NCI-H2081 treated with DMSO at 0.1 percent for 48 hours (cell line): ENCODE measurements at regions not wholly inside any gene's neighbourhood (a gene's known extent, or its start where the extent isn't known, plus 50 kb on each side); places are given as distances from the start of the nearest gene placed in this dataset.
A peak's percentile ranks its signal among the peaks of the same experiment; 100 is the strongest.

Source experiments
- DNase-seq: peaks from one replicate; lab custom pipeline; 2025; lab: John Stamatoyannopoulos, UW

DNA sequence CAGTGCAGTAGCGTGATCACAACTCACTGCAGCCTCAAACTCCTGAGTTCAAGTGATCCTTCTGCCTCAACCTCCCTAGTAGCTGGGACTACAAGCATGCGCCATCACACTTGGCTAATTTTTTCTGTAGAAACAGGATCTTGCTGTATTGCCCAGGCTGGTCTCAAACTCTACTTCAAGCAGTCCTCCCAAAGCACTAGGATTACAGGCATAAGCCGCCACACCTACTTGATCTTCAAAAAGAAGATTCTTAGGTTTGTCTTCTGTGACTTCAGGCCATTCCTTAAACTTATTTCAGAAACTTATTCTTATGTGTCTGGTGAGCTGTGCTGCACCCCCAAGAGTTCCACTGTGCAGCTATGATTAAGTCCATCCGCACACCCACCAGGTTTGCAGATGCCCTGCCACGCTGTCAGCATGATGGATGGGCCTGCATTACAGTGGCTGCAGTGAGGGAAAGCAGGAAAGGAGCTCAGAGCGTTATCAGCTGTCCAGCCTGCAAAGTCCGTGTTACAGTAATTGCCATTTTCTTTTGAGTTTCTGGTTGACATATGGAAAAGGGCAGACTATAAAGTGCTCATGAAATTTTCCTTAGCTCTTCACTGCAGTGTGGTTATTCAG is 146.6 kb downstream of the AASDH start:
- no peak for DNase-seq

DNA sequence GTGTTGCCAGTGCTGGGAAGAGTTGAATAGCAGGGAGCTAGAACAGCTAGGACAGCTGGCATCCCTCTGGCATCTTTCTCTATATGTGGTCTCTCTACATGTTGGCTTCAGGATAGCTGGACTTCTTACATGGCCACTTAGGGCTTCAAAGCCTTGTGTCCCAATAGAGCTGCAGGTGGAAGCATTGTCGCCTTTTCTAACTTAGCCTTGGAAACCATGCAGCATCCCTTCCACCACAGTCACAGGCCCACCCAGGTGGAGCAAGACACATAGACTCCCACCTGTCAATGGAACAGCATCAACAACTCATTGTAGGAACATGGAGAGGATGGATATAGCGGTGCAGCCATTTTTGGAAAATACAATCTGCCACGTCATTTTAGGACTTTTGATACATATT is 149.0 kb downstream of the AASDH start:
- no peak for DNase-seq

DNA sequence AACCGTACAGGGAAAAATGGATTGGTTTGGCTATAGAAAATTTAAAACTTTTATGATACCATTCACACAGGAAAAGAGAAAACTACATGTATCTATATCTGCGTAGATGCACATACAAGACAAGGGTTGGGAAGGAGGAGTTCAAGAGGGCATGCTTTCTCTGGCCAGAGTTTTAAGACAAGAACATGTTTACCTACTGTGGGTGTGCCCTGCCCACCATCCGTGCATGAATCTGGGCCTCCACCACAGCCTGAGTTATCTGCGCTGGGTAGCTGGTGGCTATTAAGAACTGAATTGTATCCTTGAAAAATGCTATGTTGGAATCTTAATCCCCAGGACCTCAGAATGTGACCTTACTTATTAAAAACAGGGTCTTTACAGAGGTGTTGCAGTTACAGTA is 151.6 kb downstream of the AASDH start:
- DNase-seq: no peak

DNA sequence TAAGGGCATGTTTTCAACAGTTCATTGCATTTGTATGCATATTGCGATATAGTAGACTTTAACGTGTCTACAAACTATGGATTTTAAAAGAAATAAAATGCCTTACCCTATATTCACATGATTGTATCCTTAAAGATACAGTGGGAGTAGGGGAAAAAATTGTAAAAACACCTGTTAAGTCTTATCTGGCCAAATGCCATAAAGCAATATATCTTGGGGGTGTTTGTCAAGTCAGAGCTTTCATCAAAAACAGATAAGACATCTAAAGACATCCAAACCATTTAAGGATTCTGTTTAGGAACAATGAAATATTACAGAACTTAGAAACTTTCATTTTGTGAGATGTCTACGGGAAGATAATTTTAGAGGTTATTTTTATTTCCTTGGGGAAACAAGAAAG is 152.3 kb downstream of the AASDH start:
- no peak for DNase-seq

DNA sequence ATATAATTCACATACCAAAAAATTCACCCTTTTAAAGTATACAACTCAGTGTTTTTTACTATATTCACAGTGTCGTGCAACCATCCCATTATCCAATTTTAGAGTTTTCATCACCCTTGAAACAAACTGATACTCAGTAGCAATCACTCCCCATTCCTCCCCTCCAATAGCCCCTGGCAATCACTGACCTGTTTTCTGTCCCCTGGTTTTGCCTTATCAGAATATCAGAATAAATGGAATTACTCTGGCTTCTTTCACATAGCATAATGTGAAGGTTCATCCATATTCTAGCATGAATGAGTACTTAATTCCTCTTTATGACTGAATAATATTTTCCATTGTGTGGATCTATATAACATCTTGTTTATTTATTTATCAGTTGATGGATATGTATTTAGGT is 153.2 kb downstream of the AASDH start:
- DNase-seq: no peak

DNA sequence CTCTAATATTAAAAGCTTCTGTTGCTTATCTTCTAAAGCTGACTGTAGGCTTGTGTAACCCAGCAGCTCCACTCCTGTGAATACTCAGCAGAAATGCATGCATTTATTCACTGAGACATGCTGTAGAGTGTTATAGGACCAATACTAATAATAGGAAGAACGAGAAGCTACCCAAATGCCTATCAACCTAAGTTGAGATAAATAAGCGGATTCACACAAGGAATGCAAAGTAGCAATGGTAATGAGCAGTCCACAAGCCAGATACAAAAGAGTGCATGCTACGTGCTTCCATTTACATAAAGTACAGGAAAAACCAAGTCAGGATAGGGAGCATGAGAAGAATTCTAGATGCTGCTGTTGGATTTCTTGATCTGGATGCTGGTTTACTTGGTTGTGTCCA is 155.9 kb downstream of the AASDH start:
- DNase-seq: no peak

DNA sequence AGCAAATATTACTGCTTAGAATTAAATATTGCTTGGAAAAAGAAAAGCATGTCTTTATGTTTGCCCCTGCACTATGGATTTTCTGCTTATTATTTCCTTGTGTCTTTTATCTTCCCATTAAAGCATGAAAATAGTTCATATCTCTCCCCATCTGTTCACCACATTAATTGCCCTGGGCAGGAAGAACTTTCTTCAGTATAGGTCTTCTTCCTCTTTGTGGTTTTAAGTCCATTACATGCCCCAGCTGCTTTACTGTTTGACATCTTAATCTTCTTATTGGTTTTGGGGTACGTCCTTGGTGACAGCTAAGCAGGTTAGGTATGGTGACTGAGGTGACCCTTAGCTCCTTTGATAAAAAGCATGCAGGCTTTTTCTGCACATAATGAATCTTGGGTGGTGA is 157.3 kb downstream of the AASDH start:
- no peak for DNase-seq

DNA sequence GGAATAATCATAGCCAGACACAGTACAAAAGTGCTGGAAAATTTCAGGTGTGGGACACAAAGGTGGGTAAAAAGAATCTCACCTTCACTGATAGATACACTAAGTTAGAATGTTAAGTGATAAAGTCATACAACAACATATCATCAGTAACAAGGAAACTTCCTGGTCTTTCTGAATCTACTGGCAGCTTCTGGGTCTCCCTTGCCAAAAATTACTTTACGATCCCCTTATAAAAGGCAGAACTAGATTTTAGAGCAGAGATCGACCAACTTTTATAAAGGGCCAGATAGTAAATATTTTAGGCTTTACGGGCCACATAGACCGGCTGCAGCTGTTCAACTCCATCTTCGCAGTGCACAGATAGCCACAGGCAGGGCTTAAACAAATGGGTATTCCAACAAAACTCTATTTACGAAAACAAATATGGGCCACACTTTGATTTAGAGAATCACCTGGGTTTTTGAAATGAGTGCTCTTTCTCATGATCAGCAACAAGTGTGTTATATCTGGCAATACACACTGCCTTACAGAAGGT is 159.9 kb downstream of the AASDH start:
- DNase-seq: no peak

DNA sequence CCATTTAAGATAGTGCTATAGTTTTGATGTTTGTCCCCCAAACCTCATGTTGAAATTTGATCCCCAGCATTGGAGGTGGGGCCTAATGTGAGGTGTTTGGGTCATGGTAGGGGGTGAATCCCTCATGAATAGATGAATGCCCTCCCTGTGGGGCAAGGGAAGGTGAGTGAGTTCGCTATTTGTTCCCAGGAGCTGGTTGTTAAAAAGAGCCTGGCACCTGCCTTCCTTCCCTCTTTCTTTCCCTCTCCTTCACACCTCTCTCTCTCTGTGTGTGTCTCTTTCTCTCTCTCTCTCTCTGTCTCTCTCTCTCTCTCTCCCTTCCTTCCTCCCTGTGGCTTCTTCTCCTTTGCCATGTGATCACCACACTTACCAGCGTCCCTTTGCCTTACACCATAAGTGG is 160.7 kb downstream of the AASDH start:
- DNase-seq: no peak

DNA sequence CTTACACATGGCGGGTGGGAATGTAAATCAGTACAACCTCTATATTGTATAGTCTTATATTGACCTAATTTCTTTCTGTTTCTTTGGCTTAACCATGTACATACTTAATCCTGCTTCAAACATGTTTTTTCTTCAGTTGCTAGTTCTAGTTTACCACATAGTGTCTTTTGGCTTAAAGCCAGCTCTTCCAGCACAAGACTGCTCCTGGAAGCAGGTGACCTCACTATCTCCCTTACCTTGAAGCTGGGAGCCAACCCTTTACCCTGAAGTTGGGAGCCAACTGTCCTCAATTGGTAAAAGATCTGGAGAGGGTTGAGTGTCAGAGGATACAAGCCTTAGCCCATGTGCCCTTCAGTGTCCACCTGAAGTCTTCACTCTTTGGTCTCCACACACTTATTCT is 162.7 kb downstream of the AASDH start:
- DNase-seq: no peak

DNA sequence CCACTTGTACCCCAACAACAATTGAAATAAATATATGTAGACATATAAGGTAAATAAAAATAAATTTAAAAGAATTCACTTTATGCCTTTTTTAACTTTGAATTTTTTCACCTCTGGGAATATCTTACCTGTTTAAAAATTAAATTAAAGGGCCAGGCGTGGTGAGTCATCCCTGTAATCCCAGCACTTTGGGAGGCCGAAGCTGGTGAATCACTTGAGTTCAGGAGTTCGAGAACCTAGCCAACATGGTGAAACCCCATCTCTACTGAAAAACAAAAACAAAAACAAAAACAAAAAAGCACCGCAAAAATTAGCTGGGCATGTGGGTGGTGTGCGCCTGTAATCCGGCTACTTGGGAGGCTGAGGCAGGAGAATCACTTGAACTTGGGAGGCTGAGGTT is 164.8 kb downstream of the AASDH start:
- no peak for DNase-seq

DNA sequence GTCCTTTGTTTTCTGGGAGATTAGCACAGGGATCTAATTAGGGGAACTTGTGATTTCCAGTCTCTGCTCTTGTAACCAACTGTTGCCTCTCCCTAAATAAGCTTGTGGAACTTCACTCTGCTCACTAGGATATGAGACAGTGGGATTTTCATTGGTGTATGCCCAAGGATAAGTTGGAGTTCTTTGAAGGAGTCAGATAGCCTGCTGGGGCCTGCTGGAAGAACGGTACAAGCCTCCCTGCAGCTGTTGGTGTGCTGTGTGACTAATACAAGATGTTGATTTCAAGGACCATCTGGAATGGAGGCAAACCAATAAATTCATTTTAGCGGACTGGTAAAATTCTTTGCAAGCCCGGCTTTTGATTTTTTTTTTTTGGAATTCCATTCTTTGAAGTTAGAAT is 167.0 kb downstream of the AASDH start:
- no peak for DNase-seq

DNA sequence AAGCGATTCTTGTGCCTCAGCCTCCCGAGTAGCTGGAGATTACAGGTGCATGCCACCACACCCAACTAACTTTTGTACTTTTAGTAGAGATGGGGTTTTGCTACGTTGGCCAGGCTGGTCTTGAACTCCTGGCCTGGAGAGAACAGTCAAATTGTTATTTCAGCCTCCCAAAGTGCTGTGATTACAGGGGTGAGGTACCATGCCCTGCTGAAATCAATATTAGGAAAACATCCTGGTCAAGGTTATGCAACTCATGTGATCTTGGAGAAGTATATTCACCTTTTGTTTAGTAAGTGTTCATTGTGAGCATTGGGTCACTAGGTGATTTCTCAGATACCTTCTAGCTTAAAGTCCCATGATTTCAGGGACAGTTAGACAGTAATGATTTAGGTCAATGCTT is 167.8 kb downstream of the AASDH start:
- DNase-seq: no peak

DNA sequence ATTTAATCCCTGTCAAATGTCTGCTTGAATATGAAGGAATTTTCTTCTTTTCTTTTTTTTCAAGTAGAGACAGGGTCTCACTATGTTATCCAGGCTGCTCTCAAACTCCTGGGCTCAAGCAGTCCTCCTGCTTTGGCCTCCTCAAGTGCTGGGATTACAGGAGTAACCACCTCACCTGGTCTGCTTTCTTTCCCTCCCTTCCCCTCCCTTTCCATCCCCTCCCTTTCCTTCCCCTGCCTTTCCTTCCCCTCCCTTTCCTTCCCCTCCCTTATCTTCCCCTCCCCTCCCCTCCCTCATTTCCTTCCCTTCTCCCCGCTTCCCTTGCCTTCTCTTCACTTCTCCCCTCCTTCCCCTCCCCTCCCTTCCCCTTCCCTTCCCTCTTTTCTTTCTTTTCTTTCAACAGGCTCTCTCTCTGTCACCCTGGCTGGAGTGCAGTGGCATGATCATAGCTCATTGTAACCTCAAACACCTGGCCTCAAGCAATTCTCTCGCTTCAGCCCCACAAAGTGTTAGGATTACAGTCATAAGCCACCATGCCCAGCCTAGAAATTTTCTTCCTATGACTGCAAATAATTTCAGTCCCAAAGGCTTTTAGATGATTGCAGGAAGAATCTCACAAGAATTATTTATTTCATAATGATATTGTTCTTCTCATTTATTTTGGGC is 168.9 kb downstream of the AASDH start:
- DNase-seq: no peak

DNA sequence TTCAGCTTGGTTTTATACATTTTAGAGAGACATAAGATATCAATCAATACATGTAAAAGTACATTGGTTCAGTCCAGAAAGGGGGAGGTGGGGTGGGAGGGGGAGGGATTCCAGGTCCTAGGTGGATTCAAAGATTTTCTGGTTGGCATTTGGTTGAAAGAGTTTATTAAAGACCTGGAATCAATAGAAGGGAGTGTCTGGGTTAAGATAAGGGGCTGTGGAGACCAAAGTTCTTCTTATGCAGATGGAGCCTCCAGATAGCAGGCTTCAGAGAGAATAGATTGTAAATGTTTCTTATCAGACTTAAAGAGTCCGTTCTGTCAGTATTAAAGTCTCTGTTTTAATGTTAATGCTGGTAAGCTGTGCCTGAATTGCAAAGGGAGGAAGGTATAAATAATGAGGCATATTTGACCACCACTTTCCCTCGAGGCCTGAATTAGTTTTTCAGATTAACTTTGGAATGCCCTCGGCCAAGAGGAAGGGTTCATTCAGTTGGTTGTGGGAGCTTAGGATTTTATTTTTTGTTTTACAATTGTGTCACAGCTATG is 169.9 kb downstream of the AASDH start:
- DNase-seq: no peak

DNA sequence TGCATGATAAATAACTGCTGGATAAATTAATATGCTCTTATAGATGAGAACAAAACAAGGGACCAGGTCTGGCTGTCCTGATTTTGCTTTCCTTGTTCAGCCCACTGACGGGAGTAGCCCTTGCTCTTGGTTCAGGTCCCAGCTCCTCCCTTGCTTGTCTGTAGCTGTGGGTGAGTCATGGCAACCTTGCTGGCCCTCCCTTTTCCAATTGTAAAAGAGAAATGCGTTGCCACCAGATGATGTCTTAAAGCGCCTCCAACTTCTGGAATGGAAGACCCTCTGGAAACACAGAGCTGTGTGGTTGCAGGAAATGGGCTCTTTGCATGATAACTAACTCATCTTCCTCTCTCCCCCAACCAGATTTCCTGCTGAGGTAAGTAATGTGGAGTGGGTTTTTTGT is 171.4 kb downstream of the AASDH start:
- peak; percentile 74 for DNase-seq

DNA sequence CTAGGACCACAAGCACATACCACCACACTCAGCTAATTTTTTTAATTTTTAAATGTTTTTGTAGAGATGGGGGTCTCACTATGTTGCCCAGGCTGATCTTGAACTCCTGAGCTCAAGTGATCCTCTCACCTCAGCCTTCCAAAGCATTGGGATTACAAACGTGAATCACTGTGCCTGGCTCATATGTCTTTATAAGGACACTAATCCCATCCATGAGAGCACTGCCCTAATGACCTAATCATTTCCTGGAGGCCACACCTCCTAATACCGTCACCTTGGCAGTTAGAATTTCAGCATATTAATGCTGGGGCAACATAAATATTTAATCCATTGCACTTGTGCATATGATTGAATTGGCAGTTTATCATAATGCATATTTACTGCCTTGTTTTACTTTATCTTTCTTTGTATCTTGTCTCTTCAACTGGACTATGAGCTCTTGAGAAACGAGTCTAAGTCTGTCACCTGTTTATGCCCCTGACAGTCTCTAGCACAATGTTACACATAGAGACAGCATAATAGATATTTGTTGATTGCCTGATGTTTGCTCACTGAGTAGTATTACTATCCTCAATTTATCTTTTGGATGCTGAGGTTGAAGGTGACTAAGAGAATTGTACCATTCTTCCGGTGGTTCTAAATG is 172.0 kb downstream of the AASDH start:
- DNase-seq: no peak

DNA sequence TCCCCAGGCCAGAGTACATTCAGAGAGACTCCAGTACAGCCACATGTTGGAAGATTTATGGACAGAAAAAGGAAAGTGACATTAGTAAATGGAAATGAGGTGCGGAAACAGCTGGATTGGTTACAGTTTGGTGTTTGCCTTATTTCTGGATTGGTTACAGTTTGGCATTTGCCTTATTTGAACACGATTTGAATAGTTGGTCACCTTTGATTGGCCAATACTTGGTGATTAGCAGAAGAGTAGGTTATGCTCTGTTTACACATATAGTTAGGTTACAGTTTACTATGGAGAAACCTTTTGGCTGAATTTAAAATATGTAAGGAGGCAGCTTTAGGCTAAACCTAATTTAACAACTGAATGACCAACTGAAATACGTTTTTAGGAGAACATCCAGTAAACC is 173.7 kb downstream of the AASDH start:
- DNase-seq: no peak

DNA sequence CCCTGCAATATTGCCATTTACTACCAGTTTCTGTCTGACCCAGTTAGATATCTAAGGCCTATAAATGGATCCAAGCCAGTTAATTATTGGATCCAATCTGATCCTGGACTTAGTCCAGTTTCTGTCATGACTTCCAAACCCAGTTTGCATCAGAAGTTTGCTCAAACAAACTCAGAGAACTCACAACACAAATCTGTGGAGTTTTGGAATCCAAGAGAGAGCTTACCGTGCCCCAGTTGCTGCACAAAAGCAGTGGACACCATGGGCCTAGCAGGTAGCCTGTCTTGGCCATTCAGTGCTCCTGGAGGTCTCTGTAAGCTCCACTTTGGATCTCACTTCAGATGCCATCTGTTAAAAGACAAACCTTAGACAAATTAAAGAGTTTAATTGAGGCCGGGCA is 174.5 kb downstream of the AASDH start:
- no peak for DNase-seq

DNA sequence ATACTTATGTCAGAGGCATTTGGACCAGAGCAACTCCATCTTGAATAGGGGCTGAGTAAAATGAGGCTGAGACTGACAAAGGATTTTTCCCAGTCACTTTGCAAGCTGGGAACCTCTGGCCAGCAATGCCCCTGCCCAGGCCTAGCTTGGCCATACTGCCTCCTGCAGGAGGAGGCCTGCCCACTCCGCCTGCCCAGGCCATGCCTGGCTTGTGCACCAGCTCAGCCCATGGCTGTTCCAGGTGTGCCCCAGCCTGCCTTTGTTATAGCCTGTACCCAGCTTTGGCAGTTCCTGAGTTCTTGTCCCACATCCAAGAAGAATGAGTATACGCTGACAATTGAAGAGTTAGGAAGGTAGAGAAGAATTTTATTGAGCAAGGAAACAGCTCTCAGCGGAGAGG is 176.1 kb downstream of the AASDH start:
- no peak for DNase-seq

DNA sequence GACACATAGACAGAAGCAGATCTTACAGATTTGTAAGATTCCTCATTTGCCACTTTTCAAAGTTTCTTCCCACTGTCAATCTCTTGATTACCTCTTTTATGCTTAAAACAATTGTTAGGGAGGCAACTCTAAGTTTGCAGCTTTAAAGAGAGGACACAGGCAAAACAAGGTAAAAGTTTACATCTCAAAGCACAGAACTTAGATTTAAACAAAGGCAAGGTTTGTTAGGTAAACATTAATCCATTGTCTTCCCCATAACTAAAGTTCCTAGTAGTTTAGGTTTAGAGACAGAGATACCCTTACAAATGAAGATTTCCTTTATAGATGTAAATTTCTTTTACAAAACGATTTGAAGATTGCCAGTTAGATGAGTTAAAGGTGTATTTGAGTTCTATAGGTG is 176.9 kb downstream of the AASDH start:
- DNase-seq: no peak

DNA sequence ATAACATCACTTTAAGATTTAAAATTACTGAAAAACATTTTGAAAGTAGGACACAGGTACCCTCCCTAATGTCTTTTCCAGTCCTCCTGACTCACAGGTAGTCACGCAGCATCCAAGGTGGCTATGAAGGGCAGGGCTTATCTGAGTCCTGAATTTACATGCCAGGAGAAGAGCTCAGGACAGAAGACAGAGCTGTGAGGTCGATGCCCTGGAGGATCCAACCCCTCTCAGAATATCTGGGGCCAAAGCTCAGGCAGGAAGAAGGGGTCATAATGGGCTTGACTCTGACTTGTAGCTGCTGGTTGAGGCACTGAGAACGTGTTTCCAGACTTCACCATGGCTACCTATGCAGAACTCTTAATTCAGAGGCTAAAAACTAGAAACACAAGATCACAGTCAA is 177.5 kb downstream of the AASDH start:
- no peak for DNase-seq

DNA sequence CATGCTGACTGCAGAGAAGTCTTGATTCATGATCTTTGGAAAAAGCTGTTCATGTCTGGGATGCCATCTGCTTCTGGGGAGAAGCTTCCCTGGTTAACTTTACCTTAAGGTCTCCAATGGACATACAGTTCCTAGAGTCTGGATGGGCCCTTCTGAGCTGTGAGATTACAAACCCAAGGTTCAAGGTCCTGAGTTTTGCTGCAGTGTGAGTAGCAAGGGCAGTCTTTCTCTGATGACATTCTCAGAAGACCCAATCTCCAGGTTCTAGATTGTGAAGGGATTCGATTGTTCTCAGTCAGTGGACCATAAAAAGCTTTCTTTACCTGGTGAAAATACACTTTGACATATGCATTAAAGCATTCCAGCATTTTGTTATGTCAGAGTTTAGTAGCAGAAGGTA is 179.2 kb downstream of the AASDH start:
- DNase-seq: no peak
